ENCODE measurements at regions not wholly inside any gene's neighbourhood (a gene's known extent, or its start where the extent isn't known, plus 50 kb on each side); places are given as distances from the start of the nearest gene placed in this dataset.
"Not testable (repeated sequence)": the region's sequence is repeated elsewhere in the genome, so short reads cannot be mapped to it uniquely, and the experiment has no call there.

DNA sequence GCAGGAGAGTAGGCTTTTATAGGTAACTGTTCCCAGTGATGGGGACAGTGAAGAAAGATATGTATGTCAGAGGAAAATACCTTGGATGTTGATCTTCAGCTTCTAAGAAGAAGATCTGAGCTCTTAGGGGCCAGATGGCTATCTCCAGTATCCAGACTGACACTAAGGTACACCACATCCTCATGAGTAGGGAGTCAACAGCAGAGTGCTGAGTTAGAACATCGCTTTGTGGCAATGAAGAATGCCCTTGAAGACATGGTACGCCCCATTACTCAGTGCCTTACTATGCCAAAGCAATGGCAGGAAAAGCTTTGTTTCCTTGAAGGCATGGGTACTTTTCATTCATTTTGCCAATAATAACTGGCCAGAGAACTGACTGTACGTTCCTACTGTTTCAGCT is 263.7 kb downstream of the CEMIP2 start:
- no peak for DNase-seq

DNA sequence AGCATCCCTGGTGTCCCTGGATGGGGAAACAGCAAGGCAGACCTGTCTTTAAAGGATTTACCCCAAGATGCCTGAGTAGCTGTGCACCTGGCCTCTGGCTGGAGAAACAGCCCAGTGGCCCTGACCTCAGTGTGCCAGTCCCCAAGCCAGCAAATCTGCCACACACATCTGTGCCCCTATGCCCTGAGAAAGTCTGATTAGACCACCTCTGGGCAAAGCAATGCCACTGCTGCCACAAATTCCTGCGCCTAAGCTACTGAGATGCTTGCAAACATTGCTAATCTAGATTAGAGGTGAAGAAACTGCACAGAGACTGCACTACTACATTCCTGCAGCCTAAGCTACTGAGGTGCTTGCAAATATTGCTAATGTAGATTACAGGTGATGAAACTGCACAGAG is 269.6 kb downstream of the CEMIP2 start:
- no peak for DNase-seq

DNA sequence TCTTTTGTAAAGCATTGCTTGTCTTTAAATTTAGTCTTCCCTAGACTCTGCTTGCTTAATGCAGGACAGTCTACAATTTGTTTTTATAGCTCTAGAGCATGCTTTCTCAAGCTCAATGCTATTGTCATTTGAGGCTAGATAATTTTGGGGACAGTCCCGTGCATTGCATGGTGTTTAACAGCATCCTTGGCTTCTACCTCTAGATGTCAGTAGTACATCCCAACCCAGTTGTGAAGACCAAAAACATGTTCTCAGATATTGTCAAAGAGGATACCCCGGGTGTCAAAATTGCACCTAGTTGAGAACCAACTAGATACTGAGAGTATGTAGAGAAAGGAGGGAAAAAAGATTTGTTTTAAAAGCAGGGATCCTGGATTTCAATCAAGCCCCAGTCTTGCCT is 277.5 kb downstream of the CEMIP2 start:
- DNase-seq, result no peak

DNA sequence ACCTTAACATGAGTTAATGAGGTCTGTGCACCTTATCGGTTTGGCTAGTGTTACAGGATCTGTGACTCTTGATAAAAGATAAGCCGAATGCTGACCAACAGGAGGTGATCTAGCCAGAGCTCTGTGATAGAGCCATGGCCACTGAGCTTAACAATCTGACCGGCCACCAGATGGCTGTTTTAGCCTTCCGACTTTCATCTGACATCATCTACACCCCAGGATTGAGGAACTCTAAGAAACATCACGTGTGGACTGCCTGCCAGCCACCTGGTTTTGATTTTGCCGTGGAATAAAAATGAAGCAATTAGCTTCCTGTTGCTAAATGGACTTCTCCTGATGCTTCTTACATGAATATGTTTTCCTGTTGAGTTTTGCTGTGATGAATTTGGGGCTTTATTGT is 281.3 kb downstream of the CEMIP2 start:
- DNase-seq, result no peak

DNA sequence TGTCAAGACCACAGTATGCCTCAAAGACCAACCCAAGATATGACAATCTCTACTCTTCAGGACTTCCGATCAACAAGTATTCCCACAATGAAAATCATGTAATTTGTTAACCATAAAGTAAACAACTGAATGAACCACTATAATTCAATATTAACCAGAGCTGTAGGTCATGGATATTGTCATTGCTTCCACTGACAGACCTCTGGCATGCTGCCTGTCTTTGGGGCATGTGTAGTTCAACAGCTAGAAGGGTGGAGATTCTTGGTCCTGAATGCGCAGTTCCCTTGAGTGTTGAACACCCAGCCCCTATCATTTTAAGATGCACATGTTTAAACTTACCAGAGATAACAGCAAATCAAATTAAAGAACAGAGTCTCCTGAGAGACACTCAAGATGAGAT is 283.0 kb downstream of the CEMIP2 start:
- no peak for DNase-seq

DNA sequence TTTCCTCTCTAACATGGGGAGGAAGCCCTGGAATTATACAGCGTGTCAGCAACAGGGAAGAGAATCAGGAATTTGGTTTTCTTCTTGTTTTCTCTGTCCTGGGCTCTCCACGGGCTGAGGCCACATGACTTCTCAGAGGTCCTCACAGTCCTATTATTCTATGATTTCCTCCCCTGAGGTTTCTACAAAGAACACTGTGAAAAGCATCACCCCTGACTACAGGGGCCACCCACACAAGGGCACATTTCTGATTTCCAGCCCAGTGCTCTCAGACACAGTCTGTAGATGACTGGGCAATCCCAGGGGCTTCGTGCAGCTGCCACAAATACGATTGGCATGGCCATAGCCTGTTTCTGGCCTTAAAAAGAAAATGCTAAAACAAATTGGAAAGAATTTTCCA is 284.9 kb downstream of the CEMIP2 start:
- no peak for DNase-seq

DNA sequence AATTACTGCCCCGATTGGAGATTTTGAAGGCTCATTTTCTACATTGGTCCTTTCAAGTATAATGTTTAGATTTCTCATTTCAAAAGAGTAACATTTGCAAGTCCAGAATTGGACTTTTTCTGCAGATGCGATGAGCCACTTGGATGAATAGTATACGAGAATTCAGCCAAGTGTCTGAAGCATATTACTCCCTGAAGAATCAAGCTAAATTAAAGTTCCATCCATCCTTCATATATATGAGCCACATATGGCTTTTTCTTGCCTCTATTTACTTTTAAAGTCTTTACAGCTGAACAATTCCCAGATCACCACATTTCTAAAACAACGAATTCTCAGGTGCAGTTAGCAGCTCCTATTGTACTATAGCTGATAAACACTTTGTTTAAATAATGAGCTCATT is 288.7 kb downstream of the CEMIP2 start:
- no peak for DNase-seq

DNA sequence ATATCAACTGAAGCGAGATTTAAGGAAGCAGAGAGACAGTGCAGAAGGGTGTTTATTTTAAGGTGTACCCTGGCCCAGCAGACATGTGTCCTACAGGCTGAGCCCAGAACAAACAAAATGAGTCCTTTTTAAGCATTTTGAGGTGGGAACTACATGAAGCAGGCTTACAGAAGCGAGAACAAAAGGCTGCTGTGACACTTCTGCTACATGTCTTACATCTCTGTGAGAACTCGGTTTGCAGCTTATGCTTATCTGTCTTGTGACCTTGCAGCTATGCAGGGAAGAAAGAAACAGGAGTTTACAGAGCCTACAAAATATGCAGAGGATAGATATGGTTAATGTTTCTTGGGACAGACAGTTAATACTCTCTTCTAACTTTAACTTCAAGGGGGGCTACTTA is 295.9 kb downstream of the CEMIP2 start:
- no peak for DNase-seq

DNA sequence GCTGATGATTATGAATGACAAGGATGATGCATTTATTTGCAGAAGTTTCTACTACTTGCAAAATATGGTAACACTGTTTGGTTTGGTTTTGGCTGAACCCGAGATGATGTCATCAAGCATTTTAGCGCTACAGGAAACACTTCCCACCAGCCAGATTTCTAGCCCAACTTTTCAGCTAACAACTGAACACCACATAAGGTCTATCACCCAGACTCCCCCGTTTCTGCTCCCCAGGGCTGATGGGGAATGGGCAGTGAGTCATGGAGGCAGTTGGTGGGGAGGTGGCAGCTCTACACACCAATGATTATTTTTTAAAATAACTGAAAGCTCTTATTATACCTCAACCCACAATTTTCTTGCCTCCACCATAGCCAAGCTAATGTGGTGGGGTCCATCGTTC is 302.9 kb downstream of the CEMIP2 start:
- no peak for DNase-seq

DNA sequence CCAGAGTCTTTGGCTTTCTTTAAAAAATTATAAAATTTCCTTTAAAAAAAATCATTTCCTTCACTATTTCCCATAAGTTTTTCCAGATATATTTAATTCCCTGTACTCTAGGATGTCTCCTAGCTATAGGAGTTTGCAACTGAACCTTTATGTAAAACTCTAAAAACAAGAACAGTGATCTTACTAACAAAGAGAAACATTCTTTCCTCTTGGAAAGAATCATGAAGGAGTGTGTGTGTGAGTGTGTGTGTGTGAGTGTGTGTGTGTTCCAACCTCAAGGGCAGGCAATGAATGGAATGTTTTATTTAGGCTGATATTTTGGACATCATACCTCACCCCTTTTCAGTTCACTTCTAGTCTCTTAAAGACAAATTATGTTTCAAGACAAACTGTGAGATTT is 309.2 kb downstream of the CEMIP2 start:
- DNase-seq, result no peak

DNA sequence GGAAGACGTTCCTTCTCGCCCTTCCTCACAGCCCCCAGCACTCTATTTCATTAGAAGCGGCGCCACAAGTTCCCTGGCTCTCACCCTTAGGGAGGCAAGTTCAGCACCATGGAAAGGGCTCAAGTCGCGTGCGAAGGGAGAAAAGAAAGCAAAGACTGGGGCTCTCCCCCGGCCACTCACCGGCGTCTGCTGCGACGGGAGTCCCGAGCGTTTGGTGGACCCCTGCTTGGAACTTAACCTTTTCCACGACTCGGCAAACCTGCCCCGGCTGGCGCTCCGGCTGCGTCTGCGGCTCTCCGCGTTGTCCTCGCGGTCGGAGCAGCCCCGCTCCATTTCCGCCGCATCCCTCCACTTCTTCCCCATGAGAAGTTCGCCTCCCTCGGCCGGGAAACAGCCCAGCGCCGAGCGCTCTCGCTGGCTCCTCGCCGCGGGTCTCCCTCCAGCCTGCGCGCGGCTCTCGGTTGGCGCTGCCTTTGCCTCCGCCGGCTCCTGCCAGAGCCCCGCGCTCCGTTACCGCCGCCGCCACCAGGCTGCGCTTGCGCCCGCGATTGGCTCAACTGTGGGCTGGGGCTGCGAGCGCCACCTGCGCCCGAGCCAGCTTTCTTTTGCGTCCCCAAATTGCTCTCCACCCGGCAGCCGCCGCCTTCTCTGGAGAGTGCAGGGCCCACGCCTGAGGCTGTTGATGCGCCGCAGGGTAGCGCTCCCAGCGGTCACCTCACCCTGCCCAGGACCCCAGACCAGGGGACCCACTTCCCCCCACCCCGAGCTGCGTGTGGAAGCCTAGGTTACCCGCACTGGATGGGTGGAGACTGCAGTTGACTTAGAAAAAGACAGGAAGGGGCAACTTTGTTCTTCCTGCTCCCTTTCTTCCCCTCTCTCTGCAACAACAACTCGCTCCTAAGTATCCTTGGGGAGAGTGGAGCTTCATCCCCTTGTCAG is 321.6 kb downstream of the CEMIP2 start:
- peak; percentile 45 for DNase-seq

DNA sequence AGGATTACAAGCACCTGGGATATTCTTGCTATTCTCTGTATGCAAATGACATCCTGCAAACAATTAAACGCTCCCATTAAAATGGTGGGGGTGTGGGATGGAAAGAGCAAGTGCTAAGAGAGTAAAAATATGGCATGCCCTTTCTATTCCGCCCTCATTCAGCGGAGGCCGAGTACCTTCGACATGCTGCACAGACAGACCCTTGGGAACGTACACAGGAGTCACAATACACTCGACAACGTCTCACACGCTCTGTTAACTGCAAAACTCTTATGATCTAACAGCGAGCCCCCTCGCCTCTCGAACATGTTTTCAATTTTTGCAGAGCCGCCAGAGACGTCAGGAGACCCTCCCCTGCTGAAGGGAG is 322.2 kb downstream of the CEMIP2 start:
- DNase-seq, result no peak

DNA sequence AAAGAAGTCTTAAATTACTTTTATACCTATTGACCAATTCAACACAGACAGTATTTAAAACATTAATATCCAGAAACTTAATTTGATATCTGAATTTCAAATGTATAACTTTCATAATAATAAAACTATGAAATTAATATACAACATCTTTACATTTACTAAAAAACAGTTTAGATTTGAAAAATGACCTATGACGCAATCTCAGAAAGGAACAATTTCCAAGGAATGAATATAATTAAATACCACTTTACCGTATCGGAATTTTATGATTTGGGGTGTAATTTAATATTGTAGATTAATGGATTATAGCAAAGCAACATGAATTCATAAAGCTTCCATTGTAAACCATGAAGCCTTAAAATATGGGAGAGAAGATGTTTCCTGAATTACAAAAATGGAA is 321.5 kb upstream of the TRPM3 start:
- DNase-seq, result no peak

DNA sequence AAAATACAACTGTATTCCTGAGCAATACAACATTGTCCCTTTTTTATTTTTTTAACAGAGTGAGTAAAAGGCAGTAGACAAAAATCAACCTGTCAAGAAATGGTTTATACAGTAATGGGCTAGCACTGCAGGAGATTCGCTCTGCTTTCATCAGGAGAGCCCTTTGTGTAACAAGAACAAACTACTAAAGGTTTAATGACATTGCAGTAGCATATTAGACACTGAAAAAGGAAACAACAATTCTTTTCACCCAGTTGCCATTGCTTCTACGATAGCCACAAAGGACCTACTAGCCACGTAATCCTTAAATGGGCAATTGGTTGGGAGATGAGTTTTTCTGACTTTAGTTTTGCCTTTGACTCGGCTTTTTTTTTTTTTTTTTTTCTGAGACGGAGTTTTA is 319.8 kb upstream of the TRPM3 start:
- DNase-seq, result no peak

DNA sequence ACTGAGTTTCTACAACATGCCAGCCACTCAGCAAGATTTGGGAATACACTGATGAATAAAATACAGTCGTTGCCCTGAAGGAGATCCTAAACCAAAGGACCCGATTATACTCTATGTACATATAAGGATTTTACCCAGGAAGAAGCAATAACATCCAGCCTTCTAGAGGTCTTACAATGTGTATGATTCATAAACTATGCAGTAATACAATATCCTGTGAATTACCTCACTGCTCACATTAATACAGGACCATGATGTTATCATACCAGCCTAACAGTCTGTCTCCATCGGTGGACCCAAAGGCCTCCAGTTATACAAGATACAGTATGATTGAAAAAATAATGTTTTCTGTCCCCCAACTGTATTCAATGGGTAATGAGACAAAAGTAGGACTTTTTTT is 310.5 kb upstream of the TRPM3 start:
- no peak for DNase-seq

DNA sequence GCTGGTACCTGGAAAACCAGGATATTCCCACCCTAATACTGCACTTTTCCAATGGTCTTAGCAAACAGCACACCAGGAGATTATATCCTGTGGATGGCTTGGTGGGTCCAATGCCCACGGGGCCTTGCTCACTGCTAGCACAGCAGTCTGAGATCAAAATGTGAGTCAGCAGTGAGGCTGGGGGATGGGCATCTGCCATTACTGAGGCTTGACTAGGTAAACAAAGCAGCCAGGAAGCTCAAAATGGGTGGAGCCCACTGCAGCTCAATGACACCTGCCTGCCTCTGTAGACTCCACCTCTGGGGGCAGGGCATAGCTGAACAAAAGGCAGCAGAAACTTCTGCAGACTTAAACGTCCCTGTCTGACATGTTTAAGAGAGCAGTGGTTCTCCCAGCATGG is 285.9 kb upstream of the TRPM3 start:
- DNase-seq, result not testable (repeated sequence)

DNA sequence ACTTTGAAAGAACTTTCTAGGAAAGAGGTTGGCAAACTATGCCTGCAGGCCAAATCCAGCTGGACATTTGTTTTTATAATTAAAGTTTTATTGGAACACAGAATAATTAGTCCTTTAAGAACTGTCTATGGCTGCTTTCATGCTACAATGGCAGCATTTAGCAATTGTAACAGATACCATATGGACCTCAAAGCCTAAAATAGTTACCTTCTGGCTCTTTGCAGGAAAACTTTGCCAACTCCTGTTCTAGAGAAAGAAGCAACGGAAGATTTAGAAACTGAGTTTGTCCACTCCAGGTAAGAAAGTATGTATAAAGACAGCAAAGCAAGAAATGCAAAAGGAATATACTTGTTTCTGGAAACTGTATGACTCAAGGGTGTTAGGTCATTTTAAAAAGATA is 281.7 kb upstream of the TRPM3 start:
- DNase-seq, result peak; percentile 56

DNA sequence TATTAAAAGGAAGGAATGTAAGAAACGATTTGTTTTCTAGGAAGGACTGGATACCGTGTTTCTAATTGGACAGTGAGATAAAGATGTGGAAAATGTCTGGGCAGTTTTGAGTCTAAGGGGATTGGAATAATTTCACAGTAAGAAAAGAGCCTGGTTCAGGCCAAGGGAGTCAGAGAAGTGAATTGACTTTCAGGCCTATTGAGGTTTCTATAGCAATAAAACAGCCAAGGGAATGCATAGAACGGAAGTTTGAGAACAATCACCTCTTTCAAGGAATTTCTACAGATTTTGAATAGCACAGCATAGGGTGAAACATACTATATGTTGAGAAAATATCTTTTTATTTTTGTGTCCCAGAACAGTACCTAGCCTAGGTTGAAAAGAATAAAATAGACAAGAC is 271.6 kb upstream of the TRPM3 start:
- DNase-seq, result no peak

DNA sequence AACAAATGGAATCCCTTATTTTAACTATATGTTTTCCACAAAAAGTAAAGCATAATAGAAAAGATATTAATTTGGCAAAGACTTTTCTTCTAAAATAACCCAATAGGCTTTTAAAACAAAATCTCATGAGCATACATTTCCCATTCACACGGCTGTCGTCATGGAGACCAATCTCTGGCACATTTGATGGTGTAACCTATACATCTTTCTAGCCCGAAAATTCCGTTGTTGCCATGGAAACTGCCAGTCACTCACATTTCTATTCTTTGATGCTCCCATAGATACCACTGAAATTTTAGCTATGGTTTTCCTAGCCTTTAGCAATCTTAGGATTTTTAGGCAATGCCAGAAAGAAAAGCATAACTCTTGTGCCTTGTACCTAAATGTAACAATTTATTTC is 262.9 kb upstream of the TRPM3 start:
- DNase-seq, result no peak

DNA sequence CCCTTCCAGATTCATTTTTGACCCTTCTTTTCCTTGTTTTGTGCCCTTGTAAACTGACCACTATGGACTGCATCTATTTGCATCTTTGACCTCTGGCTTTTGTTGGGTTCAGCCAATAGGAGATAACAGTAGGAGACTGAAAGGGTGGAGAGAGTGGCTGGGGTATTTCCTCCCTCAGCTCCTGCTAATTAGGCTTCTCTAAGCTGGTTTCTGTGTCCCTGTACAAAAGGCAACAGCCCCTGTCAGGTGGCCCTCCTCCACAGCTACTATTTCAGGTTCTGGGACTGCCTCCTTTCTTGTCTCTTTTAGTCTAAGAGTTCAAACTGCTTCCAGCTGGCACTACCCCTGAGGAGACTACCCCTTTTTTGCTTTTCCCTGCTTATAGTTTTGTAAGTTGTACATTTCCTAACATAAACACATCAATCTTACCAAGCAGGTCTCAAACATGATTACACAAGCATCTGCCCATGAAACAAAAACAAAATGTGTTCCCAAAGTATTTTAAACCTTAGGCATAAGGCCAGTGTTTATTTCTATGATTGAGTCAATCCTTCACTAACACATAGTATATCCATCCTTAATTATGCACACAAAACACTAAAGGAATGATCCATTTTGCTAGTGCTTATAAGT is 262.0 kb upstream of the TRPM3 start:
- DNase-seq, result peak; percentile 6

DNA sequence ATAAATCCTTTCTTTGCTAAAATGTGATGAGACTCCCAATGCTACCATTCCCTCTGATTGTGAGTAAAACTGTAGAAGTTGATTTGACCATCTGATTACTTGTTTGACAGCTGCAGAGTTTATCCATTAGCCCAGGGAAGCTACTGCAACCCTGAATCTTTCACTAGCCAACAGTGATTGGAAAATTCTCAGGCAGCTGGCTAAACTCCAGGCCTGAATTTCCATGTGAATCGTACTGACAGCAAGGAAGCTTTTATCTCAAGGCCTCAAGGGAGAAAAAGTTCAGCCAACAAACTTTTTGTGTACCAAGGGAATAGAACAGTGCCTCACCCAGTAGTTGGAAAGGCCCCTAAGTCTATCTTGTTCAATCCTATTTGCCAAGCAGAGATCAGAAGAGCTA is 246.7 kb upstream of the TRPM3 start:
- no peak for DNase-seq

DNA sequence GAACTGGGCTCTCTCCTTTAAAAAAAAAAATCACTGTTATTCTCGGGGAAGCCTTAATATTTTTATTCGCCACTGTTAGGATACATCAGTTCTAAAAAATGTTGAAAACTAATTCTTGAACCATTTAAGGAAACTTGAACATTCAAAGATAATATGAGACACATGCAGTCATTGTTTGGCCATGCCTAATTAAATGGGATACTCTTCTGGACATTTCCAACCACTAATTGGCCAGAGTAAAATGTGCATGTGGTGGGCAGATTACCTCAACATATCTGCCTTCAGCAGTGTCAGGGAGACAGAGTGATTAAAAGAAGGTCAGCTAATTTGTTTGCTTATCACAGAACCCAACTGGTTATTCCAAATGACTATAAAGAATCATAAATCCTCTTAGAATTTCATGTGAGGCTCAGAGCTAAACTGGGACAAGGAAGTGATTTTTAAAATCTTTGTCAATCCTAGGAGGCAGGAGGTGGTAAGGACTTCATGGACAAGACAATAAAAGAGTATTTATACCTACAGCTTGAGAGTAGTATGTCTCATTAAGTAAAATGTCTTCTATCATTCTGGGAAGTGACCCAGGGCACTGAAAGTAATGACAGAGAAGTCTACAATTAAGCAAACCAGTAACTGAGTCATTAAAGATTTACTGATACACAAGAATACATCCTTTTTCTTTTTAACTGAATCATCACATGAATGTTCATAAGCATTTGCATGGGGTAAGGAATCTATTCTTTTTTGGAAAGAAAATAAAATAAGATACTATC is 242.9 kb upstream of the TRPM3 start:
- no peak for DNase-seq

DNA sequence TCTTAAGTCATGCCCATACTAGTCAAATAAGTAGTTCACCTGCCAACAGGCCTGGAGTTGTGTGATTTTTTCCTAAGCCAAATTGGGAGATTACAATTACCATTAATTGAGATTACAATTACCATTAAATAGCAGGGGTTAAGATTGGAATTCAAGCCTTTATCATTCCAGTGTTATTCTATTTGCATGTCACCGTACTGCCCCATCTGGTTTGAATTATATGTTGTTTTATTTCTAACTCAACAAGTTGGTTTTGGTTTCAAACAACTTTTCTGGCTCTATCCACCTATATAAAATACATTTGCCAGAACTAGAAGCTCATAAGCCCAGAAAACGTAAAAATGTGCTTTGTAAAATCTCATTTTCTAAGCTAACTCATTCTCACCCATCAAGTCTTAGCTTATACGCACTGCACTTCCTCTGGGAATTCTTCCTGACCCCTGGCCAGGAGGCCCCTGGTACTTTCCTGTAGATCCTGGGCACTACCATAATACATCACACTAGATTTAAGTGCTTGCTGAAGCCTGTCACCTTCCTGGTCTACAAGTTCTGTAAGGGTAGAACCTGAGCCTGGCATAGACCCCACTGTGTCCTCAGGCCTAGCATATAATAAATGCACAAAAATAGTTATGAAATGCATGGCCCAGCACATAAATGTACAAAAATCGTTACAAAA is 242.0 kb upstream of the TRPM3 start:
- no peak for DNase-seq

Measured in DMS 273 treated with DMSO at 0.1 percent for 48 hours (cell line).